ENCODE measurements at regions not wholly inside any gene's neighbourhood (a gene's known extent, or its start where the extent isn't known, plus 50 kb on each side); places are given as distances from the start of the nearest gene placed in this dataset.

DNA sequence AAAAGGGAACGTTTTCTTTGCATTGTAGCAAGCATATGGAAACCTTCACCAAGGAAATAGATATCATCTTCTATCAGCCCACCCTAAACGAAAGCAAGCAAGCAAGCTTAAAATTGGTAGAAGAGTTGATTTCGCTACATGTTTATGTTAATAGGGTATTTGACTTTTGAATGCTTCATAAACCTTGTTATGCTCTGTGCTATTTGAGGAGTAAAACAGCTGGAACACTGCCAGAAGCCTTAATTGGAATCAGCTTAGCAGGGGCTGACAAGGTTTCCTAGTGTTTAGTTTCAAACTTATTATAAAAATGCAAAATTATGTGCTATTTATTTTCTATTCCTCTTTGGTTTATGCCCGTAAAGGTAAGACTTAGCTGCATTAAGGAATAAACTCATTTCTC is 70.6 kb upstream of the LINC00305 start:
- TF ChIP-seq, protein P1, sequence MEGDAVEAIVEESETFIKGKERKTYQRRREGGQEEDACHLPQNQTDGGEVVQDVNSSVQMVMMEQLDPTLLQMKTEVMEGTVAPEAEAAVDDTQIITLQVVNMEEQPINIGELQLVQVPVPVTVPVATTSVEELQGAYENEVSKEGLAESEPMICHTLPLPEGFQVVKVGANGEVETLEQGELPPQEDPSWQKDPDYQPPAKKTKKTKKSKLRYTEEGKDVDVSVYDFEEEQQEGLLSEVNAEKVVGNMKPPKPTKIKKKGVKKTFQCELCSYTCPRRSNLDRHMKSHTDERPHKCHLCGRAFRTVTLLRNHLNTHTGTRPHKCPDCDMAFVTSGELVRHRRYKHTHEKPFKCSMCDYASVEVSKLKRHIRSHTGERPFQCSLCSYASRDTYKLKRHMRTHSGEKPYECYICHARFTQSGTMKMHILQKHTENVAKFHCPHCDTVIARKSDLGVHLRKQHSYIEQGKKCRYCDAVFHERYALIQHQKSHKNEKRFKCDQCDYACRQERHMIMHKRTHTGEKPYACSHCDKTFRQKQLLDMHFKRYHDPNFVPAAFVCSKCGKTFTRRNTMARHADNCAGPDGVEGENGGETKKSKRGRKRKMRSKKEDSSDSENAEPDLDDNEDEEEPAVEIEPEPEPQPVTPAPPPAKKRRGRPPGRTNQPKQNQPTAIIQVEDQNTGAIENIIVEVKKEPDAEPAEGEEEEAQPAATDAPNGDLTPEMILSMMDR (IDR thresholded peaks at IDR 0.05; ENCODE audit: poor library complexity): no peak
- TF ChIP-seq EZH2 (IDR thresholded peaks at IDR 0.05; ENCODE audit: borderline replicate concordance) (no peak), EZH2phosphoT487 (IDR thresholded peaks at IDR 0.05; ENCODE audit: low read depth, severe bottlenecking, unreplicated experiment) (no peak)

All from hepatocyte (in vitro differentiated cells).